ENCODE measurements at regions not wholly inside any gene's neighbourhood (a gene's known extent, or its start where the extent isn't known, plus 50 kb on each side); places are given as distances from the start of the nearest gene placed in this dataset.
"Not testable (repeated sequence)": the region's sequence is repeated elsewhere in the genome, so short reads cannot be mapped to it uniquely, and the experiment has no call there.

- H3K4me3 ChIP-seq: no peak overlapping the region
- no peaks in the 10 kb centered on the region for H3K9me3 ChIP-seq
- peaks cover 2% of the 10 kb centered on the region; the same call in 1 of the 2 replicates for H3K27me3 ChIP-seq (ENCODE audit: low read depth)
- in situ Hi-C loops (cut with MboI; ENCODE audit: low sequenced_read_pairs): no loop called here
- H3K4me1 ChIP-seq: 0 out of 2 replicates have a peak, but pooled peaks cover 1% of the 10 kb centered on the region
- H3K36me3 ChIP-seq (replicated peaks): no peaks in the 10 kb centered on the region
- DNase-seq (ENCODE audit: low spot score in 2 of 2): no peak
Measured at GRCh38 chr3:64445944-64446300, 220.7 kb upstream of the PRICKLE2 start.

DNA sequence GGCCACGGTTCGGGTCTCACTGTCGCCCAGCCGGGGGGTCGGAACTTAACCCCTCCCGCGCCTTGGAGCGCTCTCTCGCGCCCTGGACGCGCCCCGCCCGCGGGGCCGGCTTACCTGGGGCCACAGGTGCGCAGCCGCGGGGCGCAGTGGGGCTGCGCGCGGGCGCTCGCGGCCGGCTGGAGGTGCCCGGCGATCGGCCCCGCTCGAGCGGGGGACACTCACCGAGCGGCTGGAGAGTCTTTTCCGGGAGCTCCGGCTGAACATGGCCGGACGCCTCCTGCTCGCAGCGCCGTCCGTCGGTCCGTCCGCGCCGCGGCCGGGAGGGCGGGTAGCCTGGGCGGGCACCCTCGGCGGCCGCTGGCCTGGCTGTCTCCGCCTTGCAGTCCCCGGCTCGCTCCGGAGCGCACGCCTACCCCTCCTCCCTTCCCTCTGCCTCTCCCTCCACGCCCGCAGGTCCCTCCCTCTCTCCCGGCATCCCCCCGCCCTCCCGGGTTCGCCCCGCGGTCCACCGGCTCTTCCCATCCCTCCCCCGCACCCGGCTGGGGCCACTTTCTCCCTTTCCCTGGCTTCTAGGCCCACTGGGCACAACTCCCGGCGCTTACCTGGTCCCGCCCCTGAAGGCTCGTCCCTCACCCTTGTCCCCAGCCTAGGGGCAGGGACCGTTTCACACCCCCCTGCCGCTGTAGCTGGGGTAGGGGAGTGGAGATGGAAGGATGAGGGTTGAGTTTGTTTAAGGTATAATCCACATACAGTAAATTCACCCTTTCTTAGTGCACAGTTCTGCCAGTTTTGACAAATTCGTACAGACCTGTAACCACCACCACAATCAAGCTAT is 220.1 kb upstream of the PRICKLE2 start:
- Histone ChIP-seq H3K27me3 (ENCODE audit: low read depth) (peaks cover 2% of the 10 kb centered on the region; the same call in 1 of the 2 replicates), H3K36me3 (replicated peaks) (no peaks in the 10 kb centered on the region), H3K4me1 (0 out of 2 replicates have a peak, but pooled peaks cover 3% of the 10 kb centered on the region), H3K4me3 (no peak overlapping the region), H3K9me3 (no peaks in the 10 kb centered on the region)
- DNase-seq (ENCODE audit: low spot score in 2 of 2): no peak
- in situ Hi-C loops (cut with MboI; ENCODE audit: low sequenced_read_pairs): no loop called here

DNA sequence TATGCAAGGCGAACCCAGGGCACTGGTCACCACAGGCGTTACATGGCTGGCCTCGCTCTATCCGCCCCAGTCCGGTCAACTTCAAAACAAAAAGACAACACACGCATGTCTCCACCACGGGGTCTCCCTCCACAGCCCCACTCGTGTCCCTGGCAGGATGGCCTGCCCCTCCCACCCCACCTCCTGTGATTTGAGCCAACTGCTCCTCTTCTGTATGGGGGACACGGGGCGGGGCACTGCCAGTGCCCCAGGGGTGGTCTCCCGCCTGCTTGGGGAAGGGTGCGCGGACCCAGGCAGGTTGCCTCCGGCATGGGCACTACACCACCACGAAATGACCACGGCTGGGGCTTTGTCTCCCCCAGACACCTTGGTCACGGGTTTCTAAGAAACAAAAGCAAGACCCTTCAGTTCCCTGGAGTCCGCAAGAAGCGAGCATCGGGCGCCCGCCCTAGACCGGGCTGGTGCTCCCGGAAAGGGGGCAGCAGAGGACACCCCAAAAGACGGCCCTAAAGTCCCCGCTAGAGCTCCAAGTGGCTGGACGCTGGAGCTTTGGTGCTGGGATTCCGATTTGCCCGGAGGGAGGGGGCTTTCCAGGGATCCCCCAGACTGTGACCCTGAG is 219.3 kb upstream of the PRICKLE2 start:
- no peaks in the 10 kb centered on the region for H3K36me3 ChIP-seq (replicated peaks)
- in situ Hi-C loops (cut with MboI; ENCODE audit: low sequenced_read_pairs): no loop called here
- H3K9me3 ChIP-seq: no peaks in the 10 kb centered on the region
- no peak for DNase-seq (ENCODE audit: low spot score in 2 of 2)
- peaks cover 2% of the 10 kb centered on the region; the same call in 1 of the 2 replicates for H3K27me3 ChIP-seq (ENCODE audit: low read depth)
- no peak overlapping the region for H3K4me3 ChIP-seq
- 0 out of 2 replicates have a peak, but pooled peaks cover 3% of the 10 kb centered on the region for H3K4me1 ChIP-seq

GRCh38 chr3:64443546-64444381 is 218.5 kb upstream of the PRICKLE2 start:
- Histone ChIP-seq H3K4me1 (0 out of 2 replicates have a peak, but pooled peaks cover 3% of the 10 kb centered on the region), H3K27me3 (ENCODE audit: low read depth) (peaks cover 2% of the 10 kb centered on the region; the same call in 1 of the 2 replicates), H3K4me3 (no peak overlapping the region), H3K36me3 (replicated peaks) (no peaks in the 10 kb centered on the region), H3K9me3 (no peaks in the 10 kb centered on the region)
- in situ Hi-C loops (cut with MboI; ENCODE audit: low sequenced_read_pairs): no loop called here
- no peak for DNase-seq (ENCODE audit: low spot score in 2 of 2)

DNA sequence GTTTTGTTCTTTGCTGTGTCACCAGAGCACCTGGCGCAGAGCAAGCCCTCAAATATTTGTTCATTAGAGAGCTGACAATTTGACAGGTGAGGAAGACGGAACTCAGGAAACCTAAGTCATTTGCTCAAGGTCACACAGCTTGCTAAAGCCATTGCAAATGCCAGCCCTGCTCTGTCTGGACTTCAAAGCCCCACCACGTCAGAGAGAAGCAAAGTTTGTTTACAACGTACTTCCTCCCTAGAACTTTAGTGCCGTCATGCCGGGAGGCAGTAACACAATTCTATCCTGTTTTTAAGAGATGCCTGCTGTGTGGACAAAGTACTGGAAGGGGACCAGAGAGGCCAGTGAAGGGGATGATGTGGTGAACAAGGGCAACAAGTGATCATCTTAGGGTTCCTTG is 216.6 kb upstream of the PRICKLE2 start:
- H3K9me3 ChIP-seq: no peaks in the 10 kb centered on the region
- in situ Hi-C loops (cut with MboI; ENCODE audit: low sequenced_read_pairs): no loop called here
- H3K4me1 ChIP-seq: 0 out of 2 replicates have a peak, but pooled peaks cover 3% of the 10 kb centered on the region
- peaks cover 2% of the 10 kb centered on the region; the same call in 1 of the 2 replicates for H3K27me3 ChIP-seq (ENCODE audit: low read depth)
- no peak overlapping the region for H3K4me3 ChIP-seq
- DNase-seq (ENCODE audit: low spot score in 2 of 2): no peak
- no peaks in the 10 kb centered on the region for H3K36me3 ChIP-seq (replicated peaks)

DNA sequence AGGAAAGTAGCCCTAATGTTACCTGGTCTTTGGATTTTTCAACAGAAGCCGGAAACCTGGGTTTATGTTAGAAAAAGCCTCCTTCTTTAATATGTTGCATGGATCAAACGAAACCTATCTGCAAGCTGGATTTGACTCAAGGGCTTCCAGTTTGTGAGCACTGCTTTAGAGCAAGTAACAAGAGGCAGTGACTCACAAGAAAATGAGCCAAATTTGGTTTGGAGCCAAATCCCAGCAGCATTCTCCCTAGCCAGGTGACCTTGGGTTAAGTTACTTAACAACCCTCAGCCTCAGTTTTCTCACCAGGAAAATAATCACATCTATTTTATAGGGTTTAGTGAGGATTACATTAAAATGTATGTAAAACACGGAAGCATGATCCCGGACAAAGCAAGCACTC is 215.2 kb upstream of the PRICKLE2 start:
- H3K27me3 ChIP-seq (ENCODE audit: low read depth): peaks cover 2% of the 10 kb centered on the region; the same call in 1 of the 2 replicates
- no peaks in the 10 kb centered on the region for H3K36me3 ChIP-seq (replicated peaks)
- no peaks in the 10 kb centered on the region; the same call in 1 of the 2 replicates for H3K9me3 ChIP-seq
- H3K4me1 ChIP-seq: 0 out of 2 replicates have a peak, but pooled peaks cover 3% of the 10 kb centered on the region
- in situ Hi-C loops (cut with MboI; ENCODE audit: low sequenced_read_pairs): no loop called here
- H3K4me3 ChIP-seq: no peak overlapping the region
- peak; percentile 39 to 58 for DNase-seq (ENCODE audit: low spot score in 2 of 2)

GRCh38 chr3:64438812-64439211 is 213.5 kb upstream of the PRICKLE2 start:
- H3K36me3 ChIP-seq (replicated peaks): no peaks in the 10 kb centered on the region
- 0 out of 2 replicates have a peak, but pooled peaks cover 3% of the 10 kb centered on the region for H3K4me1 ChIP-seq
- in situ Hi-C loops (cut with MboI; ENCODE audit: low sequenced_read_pairs): no loop called here
- no peaks in the 10 kb centered on the region for H3K27me3 ChIP-seq (ENCODE audit: low read depth)
- no peak for DNase-seq (ENCODE audit: low spot score in 2 of 2)
- no peaks in the 10 kb centered on the region; the same call in 1 of the 2 replicates for H3K9me3 ChIP-seq
- H3K4me3 ChIP-seq: no peak overlapping the region

DNA sequence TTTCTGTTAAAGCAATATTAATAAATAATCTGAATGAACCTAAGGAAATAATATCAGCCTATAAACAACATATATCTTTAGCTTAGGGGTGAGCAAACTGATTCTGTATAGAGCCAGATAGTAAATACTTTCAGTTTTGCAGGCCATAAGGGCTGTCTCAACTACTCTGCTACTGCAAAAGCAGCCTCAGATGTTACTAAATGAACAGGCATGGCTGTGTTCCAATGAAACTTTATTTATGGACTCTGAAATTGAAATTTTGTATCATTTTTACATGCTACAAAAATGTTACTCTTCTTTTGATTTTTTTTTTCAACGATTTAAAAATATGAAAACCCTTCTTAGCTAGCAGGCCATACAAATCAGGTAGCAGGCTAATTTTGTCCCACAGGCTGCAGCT is 212.8 kb upstream of the PRICKLE2 start:
- no peaks in the 10 kb centered on the region; the same call in 1 of the 2 replicates for H3K9me3 ChIP-seq
- no peaks in the 10 kb centered on the region for H3K36me3 ChIP-seq (replicated peaks)
- DNase-seq (ENCODE audit: low spot score in 2 of 2): no peak
- H3K4me1 ChIP-seq: 0 out of 2 replicates have a peak, but pooled peaks cover 3% of the 10 kb centered on the region
- no peaks in the 10 kb centered on the region for H3K27me3 ChIP-seq (ENCODE audit: low read depth)
- no peak overlapping the region for H3K4me3 ChIP-seq
- in situ Hi-C loops (cut with MboI; ENCODE audit: low sequenced_read_pairs): no loop called here

- in situ Hi-C loops (cut with MboI; ENCODE audit: low sequenced_read_pairs): no loop called here
- H3K4me3 ChIP-seq: no peak overlapping the region
- H3K9me3 ChIP-seq: no peaks in the 10 kb centered on the region; the same call in 1 of the 2 replicates
- H3K36me3 ChIP-seq (replicated peaks): no peaks in the 10 kb centered on the region
- no peak for DNase-seq (ENCODE audit: low spot score in 2 of 2)
- H3K4me1 ChIP-seq: 0 out of 2 replicates have a peak, but pooled peaks cover 3% of the 10 kb centered on the region
- no peaks in the 10 kb centered on the region for H3K27me3 ChIP-seq (ENCODE audit: low read depth)
Measured at GRCh38 chr3:64437131-64437530, 211.9 kb upstream of the PRICKLE2 start.

DNA sequence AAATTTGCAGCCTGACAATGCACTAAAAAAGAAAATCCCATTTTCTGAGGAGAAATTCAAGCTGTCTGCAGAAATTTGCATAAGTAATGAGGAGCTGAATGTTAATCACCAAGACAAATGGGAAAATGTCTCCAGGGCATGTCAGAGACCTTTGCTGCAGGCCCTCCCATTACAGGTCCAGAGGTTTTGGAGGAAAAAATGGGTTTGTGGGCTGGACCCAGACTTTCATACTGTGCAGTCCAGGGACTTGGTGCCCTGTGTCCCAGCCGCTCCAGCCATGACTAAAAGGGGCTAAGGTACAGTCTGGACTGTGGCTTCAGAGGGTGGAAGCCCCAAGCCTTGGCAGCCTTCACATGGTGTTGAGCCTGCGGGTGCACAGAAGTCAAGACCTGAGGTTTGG is 209.8 kb upstream of the PRICKLE2 start:
- H3K27me3 ChIP-seq (ENCODE audit: low read depth); H3K9me3 ChIP-seq; in situ Hi-C loops (cut with MboI; ENCODE audit: low sequenced_read_pairs); H3K4me1 ChIP-seq; DNase-seq (ENCODE audit: low spot score in 2 of 2); H3K36me3 ChIP-seq (replicated peaks); H3K4me3 ChIP-seq: not testable (repeated sequence)

- Histone ChIP-seq H3K36me3 (replicated peaks) (no peaks in the 10 kb centered on the region), H3K9me3 (no peaks in the 10 kb centered on the region; the same call in 1 of the 2 replicates), H3K4me3 (no peak overlapping the region), H3K27me3 (ENCODE audit: low read depth) (no peaks in the 10 kb centered on the region), H3K4me1 (no peaks in the 10 kb centered on the region)
- in situ Hi-C loops (cut with MboI; ENCODE audit: low sequenced_read_pairs): no loop called here
- no peak for DNase-seq (ENCODE audit: low spot score in 2 of 2)
Measured at GRCh38 chr3:64432870-64433269, 207.6 kb upstream of the PRICKLE2 start.

- in situ Hi-C loops (cut with MboI; ENCODE audit: low sequenced_read_pairs): no loop called here
- Histone ChIP-seq H3K4me1 (no peaks in the 10 kb centered on the region), H3K27me3 (ENCODE audit: low read depth) (no peaks in the 10 kb centered on the region), H3K36me3 (replicated peaks) (no peaks in the 10 kb centered on the region), H3K4me3 (no peak overlapping the region), H3K9me3 (no peaks in the 10 kb centered on the region; the same call in 1 of the 2 replicates)
- no peak for DNase-seq (ENCODE audit: low spot score in 2 of 2)
Measured at GRCh38 chr3:64431526-64432091, 206.3 kb upstream of the PRICKLE2 start.

GRCh38 chr3:64427671-64428070 is 202.4 kb upstream of the PRICKLE2 start:
- Histone ChIP-seq H3K4me1 (no peaks in the 10 kb centered on the region), H3K36me3 (replicated peaks) (no peaks in the 10 kb centered on the region), H3K4me3 (no peak overlapping the region), H3K27me3 (ENCODE audit: low read depth) (peaks cover 6% of the 10 kb centered on the region; the same call in 1 of the 2 replicates), H3K9me3 (no peaks in the 10 kb centered on the region)
- in situ Hi-C loops (cut with MboI; ENCODE audit: low sequenced_read_pairs): no loop called here
- DNase-seq (ENCODE audit: low spot score in 2 of 2): no peak

Data from HAP-1 (cell line).